Midbrain (tissue), 1 donor: ENCODE measurements at regions not wholly inside any gene's neighbourhood (a gene's known extent, or its start where the extent isn't known, plus 50 kb on each side); places are given as distances from the start of the nearest gene placed in this dataset.

Source experiments
- DNase-seq: peaks from one replicate; lab custom pipeline; 2025; lab: John Stamatoyannopoulos, UW

DNA sequence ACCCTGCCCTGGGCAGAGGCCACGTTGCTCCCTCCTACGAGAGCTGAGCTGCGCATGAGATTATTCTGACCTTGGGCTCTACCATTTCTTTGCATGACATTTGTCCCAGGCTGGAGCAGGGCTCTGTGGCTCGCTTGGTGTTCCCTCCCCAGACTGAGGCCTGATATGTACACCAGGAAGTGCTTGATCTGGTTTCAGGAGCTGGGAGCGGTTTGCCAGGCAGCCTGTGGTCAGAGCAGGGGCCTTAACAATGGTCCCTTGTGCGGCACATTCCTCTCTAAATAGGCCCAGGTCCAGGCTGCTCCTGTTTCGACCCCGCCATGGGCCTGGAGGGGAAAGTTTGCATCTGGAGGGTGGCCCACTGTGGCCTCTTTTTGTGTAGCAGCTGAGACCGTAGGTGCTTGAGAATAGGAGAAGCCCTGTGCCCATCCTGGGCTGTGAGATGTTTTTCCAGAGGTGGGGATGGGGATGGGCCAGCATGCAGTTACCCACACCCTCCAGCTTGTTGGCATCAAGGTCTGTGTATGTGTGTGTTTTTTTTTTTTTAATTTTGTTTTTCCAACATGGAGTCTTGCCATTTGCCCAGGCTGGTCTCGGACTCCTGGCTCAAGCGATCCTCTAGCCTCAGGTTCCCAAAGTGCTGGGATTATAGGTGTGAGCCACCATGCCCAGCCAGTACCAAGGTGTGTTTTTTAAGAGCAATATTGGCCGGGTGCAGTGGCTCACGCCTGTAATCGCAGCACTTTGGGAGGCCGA is 253.9 kb downstream of the SEC14L1 start:
- no peak for DNase-seq

DNA sequence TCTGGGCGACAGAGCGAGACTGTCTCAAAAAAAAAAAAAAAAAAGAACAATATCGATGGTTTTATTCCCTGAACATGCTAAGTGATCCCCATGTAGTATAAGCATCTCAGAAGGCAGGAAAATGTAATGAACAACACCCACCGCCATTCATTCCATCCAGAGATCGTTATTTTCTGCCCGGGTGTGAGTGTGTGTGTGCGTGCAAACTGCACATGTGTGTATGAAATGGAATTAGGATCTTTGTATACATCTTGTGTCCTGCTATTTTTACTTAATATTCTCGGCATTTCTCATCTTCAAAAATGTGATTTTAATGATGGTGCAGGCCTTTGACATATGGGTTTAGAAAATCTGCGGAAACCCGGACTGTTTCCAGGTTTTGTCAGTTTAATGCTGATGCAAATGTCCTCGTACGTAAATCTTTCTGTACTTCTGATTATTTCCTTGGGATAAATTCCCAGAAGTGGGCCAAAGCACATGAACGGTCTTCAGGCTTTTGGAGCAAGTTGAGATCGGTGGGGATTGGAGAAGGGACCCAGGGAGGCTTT is 254.8 kb downstream of the SEC14L1 start:
- no peak for DNase-seq

DNA sequence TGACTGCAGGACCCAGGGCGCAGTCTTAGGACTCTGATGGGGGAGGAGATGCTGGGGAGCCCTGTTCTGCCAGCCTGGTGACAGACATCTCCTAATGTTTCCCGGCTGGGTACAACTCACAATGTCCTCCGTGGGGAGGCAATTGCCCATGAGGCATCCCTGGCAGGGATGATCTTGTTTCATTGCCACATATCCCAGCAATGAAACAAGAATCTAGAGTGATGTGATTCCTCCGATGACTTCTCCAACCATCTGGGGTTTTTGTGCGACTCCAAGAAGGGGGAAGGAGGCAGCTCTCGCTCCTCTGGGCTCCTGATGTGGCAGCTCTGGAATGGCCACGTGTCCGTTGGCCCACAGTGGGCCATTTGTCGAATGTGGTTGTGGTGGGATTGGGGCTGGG is 255.8 kb downstream of the SEC14L1 start:
- DNase-seq, result no peak

DNA sequence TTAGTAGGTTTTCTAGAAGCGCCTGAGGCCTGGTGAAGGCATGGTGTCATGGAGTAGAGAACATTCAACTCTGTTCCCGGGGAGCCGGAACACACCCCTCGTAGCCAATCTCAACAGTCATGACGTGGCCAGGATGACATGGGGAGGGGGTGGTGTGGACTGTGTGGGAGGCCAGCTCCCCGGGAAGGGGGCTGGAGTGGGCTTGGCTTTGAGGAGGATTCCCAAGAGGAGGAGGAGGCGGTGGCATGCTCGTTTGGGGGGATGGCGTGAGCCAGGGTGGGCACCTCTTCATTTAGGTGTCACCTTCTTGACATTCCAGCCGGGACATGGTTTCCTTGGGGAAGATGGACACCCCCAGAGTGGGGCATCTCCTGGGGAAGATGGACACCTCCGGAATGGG is 257.5 kb downstream of the SEC14L1 start:
- no peak for DNase-seq

DNA sequence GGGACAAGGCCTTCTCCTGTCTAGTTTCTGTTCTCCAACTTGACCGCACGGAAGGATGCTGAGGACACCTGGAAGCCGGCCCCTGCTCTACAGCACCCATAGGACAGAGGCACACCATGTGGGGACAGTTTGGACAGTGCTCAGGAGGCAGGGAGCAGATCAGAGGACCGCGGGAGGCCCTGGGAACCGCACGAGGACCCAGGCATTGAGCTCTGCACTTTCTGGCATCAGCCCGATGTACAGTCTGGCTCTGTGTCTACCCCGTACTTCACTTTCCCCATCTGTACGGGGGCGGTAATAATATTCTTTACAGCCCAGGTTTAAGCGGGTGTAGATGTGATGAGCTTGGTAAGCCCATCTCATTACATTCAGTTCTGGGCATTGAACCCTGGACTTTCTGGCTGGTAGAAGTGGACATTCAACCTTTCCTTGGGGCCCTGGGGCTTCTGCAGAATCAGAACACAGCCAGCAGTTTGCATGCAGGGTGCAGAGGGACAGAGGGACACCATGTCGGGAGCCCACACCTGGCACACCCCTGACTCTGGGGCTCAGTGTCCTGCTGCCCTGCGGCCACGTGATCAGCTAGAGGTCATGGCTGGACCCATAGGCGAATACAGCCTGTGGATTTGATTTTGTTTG is 258.7 kb downstream of the SEC14L1 start:
- no peak for DNase-seq

DNA sequence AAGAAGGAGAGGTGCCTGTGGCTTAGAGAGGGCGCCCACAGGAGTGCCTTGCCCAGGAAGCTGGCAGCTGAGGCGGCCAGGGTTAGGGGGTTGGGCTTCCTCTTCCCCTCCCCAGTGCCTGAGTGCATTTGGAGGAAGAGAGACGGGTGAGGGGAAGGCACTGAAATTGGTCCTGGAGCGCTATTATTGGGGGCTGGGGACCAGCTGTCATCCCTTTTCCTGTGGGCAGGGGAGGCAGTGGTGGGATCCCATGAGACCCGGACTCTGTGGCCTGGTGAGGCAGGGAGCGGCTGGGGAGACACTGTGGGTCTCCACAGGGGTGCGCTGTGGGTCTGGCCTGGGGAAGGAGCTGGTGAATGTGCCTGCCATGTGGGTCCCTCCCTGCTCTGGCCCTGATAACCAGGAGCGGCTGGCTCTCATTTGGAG is 259.7 kb downstream of the SEC14L1 start:
- no peak for DNase-seq

DNA sequence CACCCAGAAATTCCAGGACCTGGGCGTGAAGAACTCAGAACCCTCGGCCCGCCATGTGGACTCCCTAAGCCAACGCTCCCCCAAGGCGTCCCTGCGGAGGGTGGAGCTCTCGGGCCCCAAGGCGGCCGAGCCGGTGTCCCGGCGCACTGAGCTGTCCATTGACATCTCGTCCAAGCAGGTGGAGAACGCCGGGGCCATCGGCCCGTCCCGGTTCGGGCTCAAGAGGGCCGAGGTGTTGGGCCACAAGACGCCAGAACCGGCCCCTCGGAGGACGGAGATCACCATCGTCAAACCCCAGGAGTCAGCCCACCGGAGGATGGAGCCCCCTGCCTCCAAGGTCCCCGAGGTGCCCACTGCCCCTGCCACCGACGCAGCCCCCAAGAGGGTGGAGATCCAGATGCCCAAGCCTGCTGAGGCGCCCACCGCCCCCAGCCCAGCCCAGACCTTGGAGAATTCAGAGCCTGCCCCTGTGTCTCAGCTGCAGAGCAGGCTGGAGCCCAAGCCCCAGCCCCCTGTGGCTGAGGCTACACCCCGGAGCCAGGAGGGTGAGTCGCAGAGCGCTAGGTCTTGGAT is 261.5 kb downstream of the SEC14L1 start:
- no peak for DNase-seq

DNA sequence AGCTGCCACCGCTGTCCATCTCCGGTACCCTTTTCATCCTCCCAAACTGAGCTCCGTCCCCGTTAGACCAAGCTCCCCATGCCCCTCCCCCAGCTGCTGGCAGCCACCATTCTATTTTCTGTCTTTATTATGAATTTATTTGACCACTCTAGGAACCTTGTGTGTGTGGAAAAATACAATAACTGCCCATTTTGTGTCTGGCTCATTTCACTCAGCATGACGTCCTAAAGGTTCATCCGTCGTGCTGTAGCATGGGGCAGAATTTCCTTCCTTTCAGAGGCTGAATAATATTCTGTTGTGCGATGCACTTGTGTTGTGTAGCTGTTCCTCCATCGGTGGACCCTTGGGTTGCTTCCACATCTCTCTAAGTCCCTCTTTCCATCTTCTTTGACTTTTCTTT is 263.1 kb downstream of the SEC14L1 start:
- DNase-seq, result no peak

DNA sequence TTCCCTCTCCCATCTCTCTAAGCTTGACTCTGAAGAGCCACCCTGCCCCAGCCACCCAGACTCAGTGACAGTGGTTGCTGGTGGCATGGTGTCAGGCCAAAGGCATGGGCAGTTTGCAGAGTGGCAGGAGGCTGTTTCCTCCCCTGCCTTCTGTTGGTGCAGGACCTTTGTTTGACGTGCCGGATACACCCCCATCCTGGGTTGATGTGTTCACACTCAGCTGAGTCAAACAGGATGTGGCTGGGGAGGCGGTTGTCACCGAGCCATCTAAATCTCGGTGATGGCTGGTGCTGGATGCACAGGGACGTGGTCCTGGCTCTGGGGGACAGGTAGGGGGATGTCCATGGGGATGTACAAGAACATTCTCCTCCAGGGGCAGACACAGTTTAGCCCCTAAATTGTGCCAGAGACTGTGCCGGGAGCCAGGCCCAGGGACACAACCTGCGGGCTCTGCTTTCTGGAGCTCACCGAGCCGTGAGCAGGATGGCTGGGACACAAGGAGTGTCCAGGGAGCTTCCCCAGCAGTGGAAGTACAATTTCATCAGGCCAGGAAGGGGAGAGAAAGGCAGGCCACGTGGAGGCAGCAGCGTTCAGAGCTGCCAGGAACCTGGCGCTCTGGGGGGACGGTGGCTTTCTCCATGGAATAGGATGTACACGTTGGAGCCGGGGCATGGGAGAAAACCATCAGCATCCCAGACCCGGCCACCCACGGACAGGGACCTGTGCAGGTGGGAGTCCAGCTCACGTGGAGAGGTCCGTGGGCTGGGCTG is 264.2 kb downstream of the SEC14L1 start:
- no peak for DNase-seq

DNA sequence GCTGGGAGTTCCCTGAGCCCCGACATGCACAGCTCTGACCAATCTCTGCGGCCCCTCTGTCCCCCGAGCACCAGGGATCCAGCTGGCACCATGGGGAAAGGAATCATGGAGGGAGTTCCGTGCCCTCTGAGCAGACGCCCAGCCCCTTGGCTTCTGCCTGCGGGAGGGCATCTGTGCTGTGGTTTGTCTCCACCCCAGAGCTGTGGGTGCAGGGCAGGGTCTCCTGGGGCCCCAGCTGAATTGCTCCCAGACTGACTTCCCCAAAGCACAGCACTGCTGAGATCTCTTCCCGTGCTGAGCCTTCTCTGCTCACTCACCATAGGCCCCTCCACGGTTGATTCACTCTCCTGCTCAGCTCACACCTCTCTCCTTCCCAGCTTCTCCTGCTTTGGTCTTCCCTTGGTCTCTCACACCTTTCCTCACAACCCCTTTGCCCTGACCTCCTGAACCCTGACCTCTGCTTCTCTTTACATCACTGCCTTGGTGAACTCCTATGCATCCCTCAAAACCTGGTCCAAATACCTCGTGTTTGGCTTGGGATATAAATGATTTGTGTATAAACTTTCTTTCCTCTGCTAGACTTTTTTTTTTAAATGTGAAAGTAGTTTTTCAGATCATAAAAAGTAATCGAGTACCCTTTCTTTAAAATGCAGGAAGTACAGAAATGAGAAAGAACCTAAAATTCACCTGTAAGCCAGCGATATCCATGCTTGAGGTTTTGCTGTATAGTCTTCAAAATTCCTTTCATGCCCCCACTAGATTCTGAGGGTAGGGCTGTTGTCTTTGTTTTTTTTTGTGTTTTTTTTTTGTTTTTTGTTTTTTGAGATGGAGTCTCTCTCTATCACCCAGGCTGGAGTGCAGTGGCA is 265.3 kb downstream of the SEC14L1 start:
- DNase-seq, result no peak

DNA sequence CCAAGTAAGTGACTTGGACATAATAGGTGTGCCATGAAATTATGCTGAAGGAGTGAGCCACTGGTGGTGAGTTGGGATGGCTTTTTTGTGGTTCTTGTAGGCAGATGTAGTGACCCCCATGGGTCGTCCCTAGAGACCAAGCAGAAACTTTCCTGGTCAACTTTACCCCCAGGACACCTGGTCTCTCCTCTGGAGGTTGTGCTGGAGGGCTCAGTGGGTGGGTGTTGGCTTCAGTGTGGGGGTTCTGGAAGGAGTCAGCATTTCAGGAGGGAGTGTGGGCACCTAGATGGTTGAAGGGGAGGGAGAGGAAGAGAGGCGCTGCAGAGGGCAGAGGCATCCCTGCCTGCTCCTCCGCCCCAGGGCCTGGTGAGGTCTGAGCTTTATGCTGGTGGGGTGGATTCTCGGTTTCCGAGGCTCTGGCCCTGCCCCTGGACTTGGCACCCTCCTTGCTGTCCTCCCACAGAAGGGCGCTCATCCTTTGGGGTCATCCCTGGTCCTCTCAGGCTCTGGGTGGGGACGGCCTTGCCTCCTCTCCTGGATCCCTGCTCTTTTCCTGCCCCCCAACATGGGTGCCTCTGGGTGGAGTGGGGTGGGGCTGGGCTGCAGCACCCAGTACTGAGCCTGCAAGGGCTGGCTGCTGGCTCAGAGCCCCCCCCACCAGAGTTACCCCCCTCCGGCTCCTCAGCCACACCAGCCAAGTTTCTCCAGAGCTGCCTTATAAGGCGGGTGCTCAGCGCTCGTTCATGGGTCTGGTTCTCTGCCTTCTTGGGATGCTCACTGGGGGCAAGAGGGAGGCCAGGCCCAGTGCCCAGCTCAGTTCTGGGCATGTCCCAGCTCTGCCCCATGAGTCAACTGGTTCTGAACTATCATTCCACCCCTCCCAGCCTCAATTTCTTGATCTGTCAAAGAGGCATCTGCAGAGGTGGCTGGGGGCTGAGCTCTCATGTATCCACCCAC is 266.8 kb downstream of the SEC14L1 start:
- no peak for DNase-seq

DNA sequence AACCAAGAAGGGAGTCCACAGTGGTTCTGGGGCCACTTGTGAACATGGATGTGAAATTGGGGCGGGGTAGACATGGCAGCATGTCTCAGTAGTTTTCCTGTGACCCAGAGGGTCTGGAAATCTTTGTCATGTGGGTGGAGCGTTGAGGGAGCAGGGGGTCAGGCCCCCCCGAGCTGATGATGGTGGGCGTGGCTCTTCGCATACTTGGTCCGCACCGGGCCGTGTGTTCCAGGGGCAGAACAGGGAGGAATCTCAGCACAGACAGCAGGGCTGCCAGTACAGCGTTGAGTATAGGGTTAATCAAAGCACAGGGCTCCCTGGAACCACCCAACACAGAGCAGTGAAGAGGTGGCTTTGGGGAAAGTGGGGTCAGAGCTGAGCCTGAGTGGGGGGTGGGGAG is 267.5 kb downstream of the SEC14L1 start:
- DNase-seq, result no peak

DNA sequence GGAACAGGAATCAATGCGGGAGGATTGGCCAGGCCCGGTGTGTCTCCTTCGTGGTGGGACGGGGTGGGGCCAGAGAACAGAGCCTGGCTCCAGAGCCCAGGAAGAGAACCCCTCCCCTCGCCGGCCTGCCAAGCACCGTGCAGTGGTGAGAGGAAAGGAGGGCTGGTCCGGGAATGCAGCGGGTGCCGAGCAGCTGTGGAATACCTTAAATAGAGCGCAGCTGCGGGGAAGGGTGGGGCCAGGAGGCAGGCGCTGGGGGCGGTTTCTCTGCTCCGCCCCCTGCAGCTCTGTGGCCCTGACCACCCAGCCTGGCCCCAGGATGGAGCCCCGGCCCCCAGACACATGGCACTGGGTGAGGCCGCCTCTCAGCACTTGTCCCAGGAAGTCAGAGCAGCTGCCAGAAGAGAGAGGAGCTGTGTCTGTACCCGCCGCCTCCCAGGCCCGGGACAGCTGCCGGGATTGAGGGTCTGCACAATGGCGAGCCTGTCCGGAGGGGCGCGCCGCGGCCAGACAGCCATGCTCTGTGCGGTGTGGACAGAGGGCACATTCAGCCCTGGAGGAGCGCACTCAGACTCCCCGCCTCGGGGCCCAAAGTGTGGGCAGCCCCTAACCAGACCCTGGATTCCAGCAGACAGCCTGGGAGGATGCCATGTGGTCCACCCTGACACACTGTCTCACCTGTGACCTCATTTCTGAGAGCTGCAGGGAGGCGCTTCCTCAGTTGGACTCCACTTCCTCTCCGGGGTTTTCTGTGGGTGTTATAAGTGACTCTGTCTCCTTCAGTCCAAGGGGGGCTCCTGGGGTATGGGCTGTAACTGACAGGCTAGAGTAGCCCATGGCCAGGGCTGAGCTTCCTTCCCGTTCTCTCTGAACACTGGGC is 268.8 kb downstream of the SEC14L1 start:
- DNase-seq, result peak; percentile 38

DNA sequence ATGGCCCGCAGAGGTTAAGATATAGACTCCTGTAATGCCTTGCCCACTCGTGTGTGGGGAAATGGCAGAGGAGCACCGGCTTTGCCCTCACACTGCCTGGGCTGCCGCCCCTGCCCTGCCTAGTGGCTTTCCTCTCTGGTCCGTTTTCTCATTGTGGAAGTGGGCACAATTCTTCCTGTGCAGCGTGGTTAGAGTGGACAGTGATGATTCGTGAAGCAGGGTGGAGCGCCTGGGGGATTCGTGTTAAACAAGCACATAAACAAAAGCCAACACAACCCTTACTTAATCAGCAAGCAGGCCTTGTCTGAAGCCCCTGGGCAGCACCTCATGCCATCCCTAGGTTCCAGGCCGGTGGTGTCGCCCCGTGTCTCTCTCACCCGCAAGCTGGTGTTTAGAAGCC is 269.7 kb downstream of the SEC14L1 start:
- no peak for DNase-seq

DNA sequence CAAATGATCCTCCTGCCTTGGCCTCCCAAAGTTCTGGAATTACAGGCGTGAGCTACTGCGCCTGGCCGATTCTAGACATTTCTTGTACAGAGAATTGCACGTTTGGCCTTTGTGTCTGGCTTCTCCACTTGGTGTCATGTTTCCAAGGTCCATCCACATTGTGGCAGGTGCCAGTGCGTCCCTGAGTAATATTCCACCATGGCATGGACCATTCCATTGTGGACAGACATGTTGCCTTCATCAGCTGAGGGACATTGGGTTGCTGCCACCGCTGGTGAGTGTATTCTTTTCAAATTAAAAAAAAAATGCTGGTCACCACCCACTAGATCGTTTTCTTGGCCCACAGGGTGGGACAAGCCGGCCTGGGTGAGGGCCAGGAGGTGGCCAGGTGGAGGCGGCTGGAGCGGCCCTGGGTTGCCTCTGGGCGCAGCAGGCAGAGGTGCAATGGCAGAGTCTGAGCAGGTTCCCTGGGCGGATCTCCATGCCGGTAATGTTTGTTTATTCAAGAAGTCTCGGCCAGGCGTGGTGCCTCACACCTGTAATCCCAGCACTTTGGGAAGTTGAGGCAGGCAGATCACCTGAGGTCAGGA is 274.1 kb downstream of the SEC14L1 start:
- no peak for DNase-seq

DNA sequence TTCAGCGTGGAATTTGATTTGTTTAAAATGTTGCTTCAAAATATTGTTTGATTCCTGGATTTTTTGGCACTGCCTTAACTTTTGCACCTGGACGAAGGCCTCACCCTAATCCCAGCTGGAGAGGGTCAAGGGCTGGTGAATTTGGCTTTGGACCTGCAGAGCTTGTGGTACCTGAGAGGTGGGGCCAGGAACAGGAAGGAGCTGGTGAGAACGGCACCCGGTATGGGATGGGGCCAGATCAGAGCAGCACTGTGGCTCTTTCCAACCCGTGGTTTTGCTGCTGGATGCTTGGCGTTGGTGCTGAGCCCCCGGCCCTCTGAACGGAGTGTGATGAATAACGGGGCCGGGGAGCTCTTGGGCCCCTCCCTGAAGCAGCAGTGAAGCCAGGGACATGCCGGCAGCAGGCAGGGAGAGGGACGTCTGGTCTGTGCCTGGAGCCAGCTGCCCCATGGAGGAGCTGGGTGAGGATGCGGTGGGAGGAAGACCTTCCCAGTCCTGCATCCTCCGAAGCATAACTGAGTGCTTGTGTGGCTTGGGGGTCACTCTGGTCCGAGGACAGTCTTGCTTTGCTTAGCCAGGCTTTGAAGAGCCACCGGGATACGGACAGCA is 275.4 kb downstream of the SEC14L1 start:
- no peak for DNase-seq

DNA sequence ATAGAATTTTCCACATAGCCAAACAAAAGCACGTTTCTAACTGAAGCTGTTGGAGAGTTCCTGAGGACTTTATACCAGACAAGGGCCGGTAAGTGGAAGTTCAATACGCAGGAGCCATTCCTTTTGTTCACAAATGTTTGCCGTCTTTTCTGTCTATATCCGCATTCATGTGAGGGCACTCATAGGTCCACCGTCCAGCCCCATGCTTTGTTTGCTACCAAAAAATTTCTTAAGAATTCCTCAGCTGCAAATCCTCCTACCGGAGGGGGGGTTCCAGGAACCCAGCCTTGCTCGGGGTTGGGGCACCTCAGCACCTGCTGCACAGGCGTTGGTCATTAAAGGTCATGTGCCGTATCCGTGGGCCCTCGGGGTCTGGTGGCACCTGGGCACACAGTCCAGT is 276.8 kb downstream of the SEC14L1 start:
- no peak for DNase-seq

DNA sequence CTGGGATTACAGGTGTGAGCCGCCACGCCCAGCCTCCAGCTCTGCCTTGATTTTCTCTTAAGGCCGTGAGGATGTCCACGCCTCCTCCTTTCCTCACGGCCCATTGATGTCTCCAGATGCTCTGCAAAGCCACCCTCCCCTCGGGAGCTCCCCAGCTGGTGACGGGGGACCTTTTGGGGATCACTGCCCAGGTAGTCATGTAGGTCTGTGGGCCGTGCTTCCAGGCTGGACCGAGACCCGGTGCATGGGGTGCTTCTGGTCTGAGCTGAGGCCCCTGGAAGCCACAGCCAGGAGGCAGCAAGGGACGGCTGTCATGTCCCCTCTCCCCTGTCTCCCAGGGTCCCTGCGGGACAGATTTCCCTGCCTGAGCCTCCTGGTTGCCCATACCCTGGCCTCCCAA is 277.8 kb downstream of the SEC14L1 start:
- no peak for DNase-seq
